ENCODE measurements at regions not wholly inside any gene's neighbourhood (a gene's known extent, or its start where the extent isn't known, plus 50 kb on each side); places are given as distances from the start of the nearest gene placed in this dataset.

- no peak for DNase-seq (ENCODE audit: low read depth)
- no peak overlapping the region for H3K4me3 ChIP-seq (ENCODE audit: low read depth, low read length)
- TF ChIP-seq CTCF (IDR thresholded peaks at IDR 0.05; ENCODE audit: low read depth, low read length, missing control alignments) = no peak
- in situ Hi-C loops (cut with HindIII; ENCODE audit: low sequenced_read_pairs) = no loop called here
These were observed 401.6 kb upstream of the CDH11 start for GRCh38 chr16:65523283-65523944.

- TF ChIP-seq CTCF (IDR thresholded peaks at IDR 0.05; ENCODE audit: low read depth, low read length, missing control alignments) = no peak
- in situ Hi-C loops (cut with HindIII; ENCODE audit: low sequenced_read_pairs) = no loop called here
- no peak overlapping the region for H3K4me3 ChIP-seq (ENCODE audit: low read depth, low read length)
- no peak for DNase-seq (ENCODE audit: low read depth)
These were observed 400.5 kb upstream of the CDH11 start for GRCh38 chr16:65522412-65522811.

GRCh38 chr16:65521633-65522328 lies 399.9 kb upstream of the CDH11 start:
- no peak overlapping the region for H3K4me3 ChIP-seq (ENCODE audit: low read depth, low read length)
- in situ Hi-C loops (cut with HindIII; ENCODE audit: low sequenced_read_pairs) = no loop called here
- peak; percentile 63 for DNase-seq (ENCODE audit: low read depth)
- TF ChIP-seq CTCF (IDR thresholded peaks at IDR 0.05; ENCODE audit: low read depth, low read length, missing control alignments) = no peak

GRCh38 chr16:65519402-65519801 lies 397.5 kb upstream of the CDH11 start:
- TF ChIP-seq CTCF (IDR thresholded peaks at IDR 0.05; ENCODE audit: low read depth, low read length, missing control alignments) = no peak
- no peak for DNase-seq (ENCODE audit: low read depth)
- in situ Hi-C loops (cut with HindIII; ENCODE audit: low sequenced_read_pairs) = no loop called here
- no peak overlapping the region for H3K4me3 ChIP-seq (ENCODE audit: low read depth, low read length)

- DNase-seq (ENCODE audit: low read depth) = no peak
- no peak for TF ChIP-seq CTCF (IDR thresholded peaks at IDR 0.05; ENCODE audit: low read depth, low read length, missing control alignments)
- H3K4me3 ChIP-seq (ENCODE audit: low read depth, low read length) = no peak overlapping the region
- in situ Hi-C loops (cut with HindIII; ENCODE audit: low sequenced_read_pairs) = no loop called here
These were observed 393.3 kb upstream of the CDH11 start for GRCh38 chr16:65515193-65515592.

- no peak for TF ChIP-seq CTCF (IDR thresholded peaks at IDR 0.05; ENCODE audit: low read depth, low read length, missing control alignments)
- in situ Hi-C loops (cut with HindIII; ENCODE audit: low sequenced_read_pairs) = no loop called here
- peak; percentile 53 for DNase-seq (ENCODE audit: low read depth)
- no peak overlapping the region for H3K4me3 ChIP-seq (ENCODE audit: low read depth, low read length)
These were observed 389.0 kb upstream of the CDH11 start for GRCh38 chr16:65510850-65511249.

All from astrocyte of the cerebellum (primary cell).